22Rv1 (cell line): ENCODE measurements at regions not wholly inside any gene's neighbourhood (a gene's known extent, or its start where the extent isn't known, plus 50 kb on each side); places are given as distances from the start of the nearest gene placed in this dataset.

ENCODE experiments used
- CTCF ChIP-seq: fragments of 450-650 bp; IDR thresholded peaks from 2 replicates; pipeline ENCODE4 v1.5.1; 2017; ENCODE audit warnings: mild to moderate bottlenecking
- ZFX ChIP-seq: fragments of 450-650 bp; IDR thresholded peaks from 2 replicates; pipeline ENCODE4 v1.6.1; 2017; ENCODE audit warnings: antibody characterized with exemption, borderline replicate concordance

GRCh38 chr21:28857752-28858151, 134.9 kb downstream of the LTN1 start:
- no peak for TF ChIP-seq CTCF
- TF ChIP-seq ZFX, result no peak
